Keratinocyte (primary cell): ENCODE measurements at regions not wholly inside any gene's neighbourhood (a gene's known extent, or its start where the extent isn't known, plus 50 kb on each side); places are given as distances from the start of the nearest gene placed in this dataset.

Experiments
- CTCF ChIP-seq, 3 experiments: IDR thresholded peaks in 1 of 3; conservative IDR thresholded peaks in 1 of 3; optimal IDR thresholded peaks in 1 of 3; 2 replicates in 2 of 3; 3 replicates in 1 of 3; pipeline versions ENCODE3 to v1.5.1; 2011; ENCODE audit warnings: low read length in 3 of 3, mild to moderate bottlenecking in 3 of 3, moderate library complexity in 2 of 3, control low read depth in 1 of 3, inconsistent platforms in 1 of 3; ENCODE audit not compliant: insufficient read depth in 2 of 3; ENCODE audit errors: extremely low read depth in 1 of 3
- EZH2 ChIP-seq: IDR thresholded peaks from one replicate; pipeline ENCODE4 v1.6.1; 2012; ENCODE audit warnings: inconsistent platforms, mild to moderate bottlenecking, low read length, moderate library complexity

GRCh38 chr5:52468976-52469375 is 318.7 kb upstream of the ITGA1 start:
- TF ChIP-seq CTCF (optimal IDR thresholded peaks at IDR 0.05 in 1 of 3, IDR thresholded peaks at IDR 0.05 in 1 of 3, conservative IDR thresholded peaks at IDR 0.05 in 1 of 3; ENCODE audit: extremely low read depth in 1 of 3, insufficient read depth in 2 of 3, low read length in 3 of 3) (no peak), EZH2 (no peak)
